ENCODE measurements at regions not wholly inside any gene's neighbourhood (a gene's known extent, or its start where the extent isn't known, plus 50 kb on each side); places are given as distances from the start of the nearest gene placed in this dataset.

- TF ChIP-seq CTCF (IDR thresholded peaks at IDR 0.05; ENCODE audit: low read depth, low read length, poor library complexity, severe bottlenecking) = no peak
- TF ChIP-seq EZH2phosphoT487 (IDR thresholded peaks at IDR 0.05; ENCODE audit: borderline replicate concordance, low read length) = no peak
Observed at GRCh38 chr4:13875181-13875580, 247.7 kb upstream of the BOD1L1 start.

Measured in DOHH2 (cell line).